ENCODE measurements at regions not wholly inside any gene's neighbourhood (a gene's known extent, or its start where the extent isn't known, plus 50 kb on each side); places are given as distances from the start of the nearest gene placed in this dataset.

DNA sequence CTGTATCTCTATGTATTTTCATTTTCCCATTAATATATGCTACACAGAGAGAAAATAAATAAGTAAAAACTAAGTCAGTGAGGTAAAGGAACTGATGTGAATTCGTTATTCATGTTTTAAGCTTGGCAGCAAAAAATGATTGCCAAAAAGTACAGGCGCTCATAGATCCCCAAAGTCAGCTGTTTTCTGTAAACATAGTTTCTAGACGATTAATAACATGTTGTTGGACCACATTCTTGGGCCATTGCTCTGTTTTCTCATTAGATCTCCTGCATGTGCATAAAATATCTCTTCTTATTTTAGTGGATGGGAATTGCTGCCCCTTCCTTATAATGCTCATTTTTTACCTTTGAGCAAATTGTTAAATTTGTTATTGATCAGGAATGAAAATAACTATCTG, 215.2 kb downstream of the TLE1 start:
- H2AFZ ChIP-seq (ENCODE audit: control insufficient read depth, low read length) = no peak overlapping the region
- dilution Hi-C loops (cut with MboI; ENCODE audit: extremely low pct_ligation_motif_present, low sequenced_read_pairs) = no loop called here
- no peaks in the 10 kb centered on the region for H3K36me3 ChIP-seq (ENCODE audit: control insufficient read depth in 2 of 2, extremely low read depth in 1 of 2, insufficient read depth in 2 of 2, low read length in 2 of 2)
- no peaks in the 10 kb centered on the region for H3K27me3 ChIP-seq (ENCODE audit: control insufficient read depth, extremely low read depth, insufficient read depth, low read length)
- no peak overlapping the region for H3K27ac ChIP-seq (ENCODE audit: control insufficient read depth, insufficient read depth, low read length)
- no peaks in the 10 kb centered on the region for H3K4me1 ChIP-seq (ENCODE audit: control insufficient read depth, extremely low read depth, insufficient read depth, low read length)
- no peak overlapping the region for H3K4me3 ChIP-seq (ENCODE audit: control insufficient read depth in 2 of 3, extremely low read depth in 1 of 3, insufficient read depth in 2 of 3, low read depth in 1 of 3, low read length in 3 of 3)
- H4K20me1 ChIP-seq (ENCODE audit: control insufficient read depth, extremely low read depth, insufficient read depth, low read length) = no peaks in the 10 kb centered on the region
- no peak overlapping the region for H3K9ac ChIP-seq (ENCODE audit: control insufficient read depth, extremely low read depth, insufficient read depth, low read length)
- H3K79me2 ChIP-seq (ENCODE audit: control insufficient read depth, insufficient read depth, low read length) = no peaks in the 10 kb centered on the region
- DNase-seq (ENCODE audit: low read depth, low spot score) (no peak), FAIRE-seq (no peak)
- H3K9me1 ChIP-seq (ENCODE audit: control insufficient read depth, extremely low read depth, insufficient read depth, low read length) = no peaks in the 10 kb centered on the region
- H3K4me2 ChIP-seq (ENCODE audit: control insufficient read depth, extremely low read depth, insufficient read depth, low read depth, low read length) = no peak overlapping the region
- TF ChIP-seq, protein P1, sequence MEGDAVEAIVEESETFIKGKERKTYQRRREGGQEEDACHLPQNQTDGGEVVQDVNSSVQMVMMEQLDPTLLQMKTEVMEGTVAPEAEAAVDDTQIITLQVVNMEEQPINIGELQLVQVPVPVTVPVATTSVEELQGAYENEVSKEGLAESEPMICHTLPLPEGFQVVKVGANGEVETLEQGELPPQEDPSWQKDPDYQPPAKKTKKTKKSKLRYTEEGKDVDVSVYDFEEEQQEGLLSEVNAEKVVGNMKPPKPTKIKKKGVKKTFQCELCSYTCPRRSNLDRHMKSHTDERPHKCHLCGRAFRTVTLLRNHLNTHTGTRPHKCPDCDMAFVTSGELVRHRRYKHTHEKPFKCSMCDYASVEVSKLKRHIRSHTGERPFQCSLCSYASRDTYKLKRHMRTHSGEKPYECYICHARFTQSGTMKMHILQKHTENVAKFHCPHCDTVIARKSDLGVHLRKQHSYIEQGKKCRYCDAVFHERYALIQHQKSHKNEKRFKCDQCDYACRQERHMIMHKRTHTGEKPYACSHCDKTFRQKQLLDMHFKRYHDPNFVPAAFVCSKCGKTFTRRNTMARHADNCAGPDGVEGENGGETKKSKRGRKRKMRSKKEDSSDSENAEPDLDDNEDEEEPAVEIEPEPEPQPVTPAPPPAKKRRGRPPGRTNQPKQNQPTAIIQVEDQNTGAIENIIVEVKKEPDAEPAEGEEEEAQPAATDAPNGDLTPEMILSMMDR (optimal IDR thresholded peaks at IDR 0.05 in 1 of 3, IDR thresholded peaks at IDR 0.05 in 1 of 3, conservative IDR thresholded peaks at IDR 0.05 in 1 of 3; ENCODE audit: extremely low read depth in 1 of 3, insufficient read depth in 2 of 3, low read length in 3 of 3) = no peak
- TF ChIP-seq EZH2 (IDR thresholded peaks at IDR 0.05; ENCODE audit: low read length) = no peak
- no peaks in the 10 kb centered on the region for H3K9me3 ChIP-seq (ENCODE audit: control insufficient read depth, low read depth, low read length)

DNA sequence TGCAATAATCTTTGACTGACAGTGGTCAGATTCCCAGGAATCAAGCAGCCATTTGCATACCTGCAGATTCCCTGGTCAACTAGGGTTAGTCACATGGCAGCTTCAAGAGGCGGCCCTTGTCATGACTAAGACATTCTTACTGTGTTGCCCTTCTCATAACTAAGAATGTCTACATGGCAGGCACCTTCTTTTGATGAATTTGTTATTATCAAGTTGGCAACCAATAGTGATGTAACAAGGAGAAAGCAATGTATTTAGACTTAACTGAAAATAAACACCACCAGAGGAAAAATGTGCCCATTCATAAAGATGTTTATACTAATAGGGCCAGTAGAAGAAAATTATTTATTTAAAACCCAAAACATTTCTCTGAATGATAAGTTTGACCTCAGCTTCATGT, 215.6 kb downstream of the TLE1 start:
- H3K27me3 ChIP-seq (ENCODE audit: control insufficient read depth, extremely low read depth, insufficient read depth, low read length) = no peaks in the 10 kb centered on the region
- no peak overlapping the region for H3K4me2 ChIP-seq (ENCODE audit: control insufficient read depth, extremely low read depth, insufficient read depth, low read depth, low read length)
- no peaks in the 10 kb centered on the region for H4K20me1 ChIP-seq (ENCODE audit: control insufficient read depth, extremely low read depth, insufficient read depth, low read length)
- TF ChIP-seq, protein P1 (optimal IDR thresholded peaks at IDR 0.05 in 1 of 3, IDR thresholded peaks at IDR 0.05 in 1 of 3, conservative IDR thresholded peaks at IDR 0.05 in 1 of 3; ENCODE audit: extremely low read depth in 1 of 3, insufficient read depth in 2 of 3, low read length in 3 of 3) = no peak
- no peak for TF ChIP-seq EZH2 (IDR thresholded peaks at IDR 0.05; ENCODE audit: low read length)
- no peaks in the 10 kb centered on the region for H3K79me2 ChIP-seq (ENCODE audit: control insufficient read depth, insufficient read depth, low read length)
- dilution Hi-C loops (cut with MboI; ENCODE audit: extremely low pct_ligation_motif_present, low sequenced_read_pairs) = no loop called here
- H3K4me3 ChIP-seq (ENCODE audit: control insufficient read depth in 2 of 3, extremely low read depth in 1 of 3, insufficient read depth in 2 of 3, low read depth in 1 of 3, low read length in 3 of 3) = no peak overlapping the region
- no peaks in the 10 kb centered on the region for H3K36me3 ChIP-seq (ENCODE audit: control insufficient read depth in 2 of 2, extremely low read depth in 1 of 2, insufficient read depth in 2 of 2, low read length in 2 of 2)
- no peaks in the 10 kb centered on the region for H3K4me1 ChIP-seq (ENCODE audit: control insufficient read depth, extremely low read depth, insufficient read depth, low read length)
- DNase-seq (ENCODE audit: low read depth, low spot score) (no peak), FAIRE-seq (no peak)
- H2AFZ ChIP-seq (ENCODE audit: control insufficient read depth, low read length) = no peak overlapping the region
- no peaks in the 10 kb centered on the region for H3K9me3 ChIP-seq (ENCODE audit: control insufficient read depth, low read depth, low read length)
- H3K27ac ChIP-seq (ENCODE audit: control insufficient read depth, insufficient read depth, low read length) = no peak overlapping the region
- H3K9me1 ChIP-seq (ENCODE audit: control insufficient read depth, extremely low read depth, insufficient read depth, low read length) = no peaks in the 10 kb centered on the region
- H3K9ac ChIP-seq (ENCODE audit: control insufficient read depth, extremely low read depth, insufficient read depth, low read length) = no peak overlapping the region
